ENCODE measurements at regions not wholly inside any gene's neighbourhood (a gene's known extent, or its start where the extent isn't known, plus 50 kb on each side); places are given as distances from the start of the nearest gene placed in this dataset.

GRCh38 chr9:135263511-135263910 lies 176.0 kb downstream of the OLFM1 start:
- no peak for TF ChIP-seq POLR2A (IDR thresholded peaks at IDR 0.05)
- TF ChIP-seq CTCF (IDR thresholded peaks at IDR 0.05), result no peak
- no peak for TF ChIP-seq POLR2AphosphoS5 (IDR thresholded peaks at IDR 0.05; ENCODE audit: insufficient read depth in 1 of 2, low read depth in 1 of 2)

Data from vagina (tissue), 2 donors.